Panc1 (cell line): ENCODE measurements at regions not wholly inside any gene's neighbourhood (a gene's known extent, or its start where the extent isn't known, plus 50 kb on each side); places are given as distances from the start of the nearest gene placed in this dataset.

Source experiments
- ATAC-seq: fragments of 200-7000 bp; cut with Tn5 transposase; 2 replicates; pipeline ENCODE4 v1.9.1; 2020; ENCODE audit warnings: mild to moderate bottlenecking, moderate library complexity
- BruUV-seq: library from RNA; stranded (reverse); fragments of 400-500 nt; replicated peaks from 2 replicates; lab custom pipeline; 2021; lab: Mats Ljungman, UMichigan
- CTCF ChIA-PET: fragments of 300-600 bp; sonication (Branson Sonifier 250); formaldehyde crosslinking; loops from one replicate; lab custom pipeline; 2022; ENCODE audit warnings: antibody characterized with exemption; lab: Charles Lee
- POLR2A ChIA-PET: fragments of 300-600 bp; sonication (Branson Sonifier 250); formaldehyde crosslinking; loops from one replicate; lab custom pipeline; 2022; ENCODE audit warnings: antibody characterized with exemption; lab: Charles Lee
- DNase-seq: peaks from one replicate; pipeline ENCODE4 v3.0.0-alpha.2; 2010; ENCODE audit warnings: low read depth, low spot score
- H3K27ac ChIP-seq: 2 replicates; pipeline ENCODE4 v1.5.1; 2011; ENCODE audit warnings: mild to moderate bottlenecking, low read length, inconsistent platforms
- H3K27me3 ChIP-seq: fragments of 200-500 bp; sonication (Bioruptor generic); 2 replicates; pipeline ENCODE4 v1.6.0; 2014; ENCODE audit warnings: low read length, inconsistent platforms; ENCODE audit not compliant: control insufficient read depth, insufficient read depth
- H3K36me3 ChIP-seq: fragments of 200-500 bp; sonication (Bioruptor generic); 2 replicates; pipeline ENCODE4 v1.5.1; 2014; ENCODE audit warnings: inconsistent platforms, mild to moderate bottlenecking, low read length, moderate library complexity; ENCODE audit not compliant: control insufficient read depth, insufficient read depth
- H3K4me1 ChIP-seq: 2 replicates; pipeline ENCODE4 v1.5.1; 2011; ENCODE audit warnings: inconsistent platforms, mild to moderate bottlenecking, low read length, moderate library complexity; ENCODE audit not compliant: control insufficient read depth, insufficient read depth
- H3K4me3 ChIP-seq, 2 experiments: 2 replicates each; pipeline ENCODE4 v1.5.1; 2011 to 2012; ENCODE audit warnings: low read depth in 2 of 2, low read length in 2 of 2, mild to moderate bottlenecking in 2 of 2, inconsistent platforms in 1 of 2, moderate library complexity in 1 of 2
- H3K9me3 ChIP-seq: fragments of 200-500 bp; sonication (Bioruptor generic); 2 replicates; pipeline ENCODE4 v1.5.1; 2014; ENCODE audit warnings: low read depth, mild to moderate bottlenecking, inconsistent platforms, low read length, moderate library complexity; ENCODE audit not compliant: control insufficient read depth, insufficient read depth
- CTCF ChIP-seq: fragments of 450-650 bp; IDR thresholded peaks from 2 replicates; pipeline ENCODE4 v1.5.1; 2017; ENCODE audit warnings: mild to moderate bottlenecking
- POLR2AphosphoS5 ChIP-seq: IDR thresholded peaks from 2 replicates; pipeline ENCODE4 v1.6.1; 2012; ENCODE audit warnings: mild to moderate bottlenecking, low read depth, low read length, moderate library complexity
- REST ChIP-seq, 2 experiments: IDR thresholded peaks; 2 replicates each; pipeline ENCODE4 v1.6.1; 2011 to 2012; ENCODE audit warnings: low read depth in 2 of 2, control low read depth in 1 of 2, low read length in 1 of 2, mild to moderate bottlenecking in 1 of 2, moderate library complexity in 1 of 2; ENCODE audit not compliant: insufficient read depth in 1 of 2
- SIN3A ChIP-seq: IDR thresholded peaks from 2 replicates; pipeline ENCODE4 v1.6.1; 2012; ENCODE audit warnings: low read depth, mild to moderate bottlenecking, low read length, moderate library complexity, borderline replicate concordance; ENCODE audit not compliant: insufficient read depth
- TCF7L2 ChIP-seq: IDR thresholded peaks from 2 replicates; pipeline ENCODE4 v1.6.1; 2011; ENCODE audit warnings: mild to moderate bottlenecking, low read depth, low read length, inconsistent platforms
- in situ Hi-C: cut with HindIII; loops from 2 replicates; pipeline ENCODE4 v1.10.0; 2016; ENCODE audit warnings: low sequenced_read_pairs, low pct_unique_long_range_greater_than_20kb
- intact Hi-C: fragments of 100-400 bp; cut with micrococcal nuclease; formaldehyde crosslinking; loops from one replicate; pipeline ENCODE4 v1.10.0; 2022; ENCODE audit not compliant: unreplicated experiment

GRCh38 chr10:44696496-44696895 lies 214.6 kb upstream of the TMEM72 start:
- Histone ChIP-seq H3K36me3 (no peaks in the 10 kb centered on the region), H3K4me3 (no peak overlapping the region), H3K27me3 (no peaks in the 10 kb centered on the region), H3K27ac (no peak overlapping the region), H3K4me1 (no peaks in the 10 kb centered on the region), H3K9me3 (peaks cover 8% of the 10 kb centered on the region; the same call in 1 of the 2 replicates)
- CTCF ChIA-PET: no interaction called here
- POLR2A ChIA-PET: no interaction called here
- ATAC-seq: no peak
- in situ Hi-C loops: no loop called here
- TF ChIP-seq REST (IDR thresholded peaks at IDR 0.05; ENCODE audit: insufficient read depth in 1 of 2, low read depth in 2 of 2, low read length in 1 of 2) (no peak), CTCF (no peak), POLR2AphosphoS5 (no peak), TCF7L2 (no peak)
- no TSS peak for BruUV-seq
- no peak for DNase-seq
- intact Hi-C loops: no loop called here

- in situ Hi-C loops (no loop called here), intact Hi-C loops (no loop called here)
- DNase-seq (no peak), ATAC-seq (no peak)
- Histone ChIP-seq H3K27ac (no peak overlapping the region), H3K4me3 (no peak overlapping the region), H3K27me3 (no peaks in the 10 kb centered on the region), H3K36me3 (no peaks in the 10 kb centered on the region), H3K4me1 (no peaks in the 10 kb centered on the region), H3K9me3 (peaks cover 13% of the 10 kb centered on the region; the same call in 1 of the 2 replicates)
- BruUV-seq: no TSS peak
- ChIA-PET CTCF (no interaction called here), POLR2A (no interaction called here)
- TF ChIP-seq CTCF (no peak), TCF7L2 (no peak), REST (IDR thresholded peaks at IDR 0.05; ENCODE audit: insufficient read depth in 1 of 2, low read depth in 2 of 2, low read length in 1 of 2) (no peak), SIN3A (no peak), POLR2AphosphoS5 (no peak)
These were observed 214.0 kb upstream of the TMEM72 start for GRCh38 chr10:44697116-44697515.
